ENCODE measurements at regions not wholly inside any gene's neighbourhood (a gene's known extent, or its start where the extent isn't known, plus 50 kb on each side); places are given as distances from the start of the nearest gene placed in this dataset.

- TF ChIP-seq, protein P1, sequence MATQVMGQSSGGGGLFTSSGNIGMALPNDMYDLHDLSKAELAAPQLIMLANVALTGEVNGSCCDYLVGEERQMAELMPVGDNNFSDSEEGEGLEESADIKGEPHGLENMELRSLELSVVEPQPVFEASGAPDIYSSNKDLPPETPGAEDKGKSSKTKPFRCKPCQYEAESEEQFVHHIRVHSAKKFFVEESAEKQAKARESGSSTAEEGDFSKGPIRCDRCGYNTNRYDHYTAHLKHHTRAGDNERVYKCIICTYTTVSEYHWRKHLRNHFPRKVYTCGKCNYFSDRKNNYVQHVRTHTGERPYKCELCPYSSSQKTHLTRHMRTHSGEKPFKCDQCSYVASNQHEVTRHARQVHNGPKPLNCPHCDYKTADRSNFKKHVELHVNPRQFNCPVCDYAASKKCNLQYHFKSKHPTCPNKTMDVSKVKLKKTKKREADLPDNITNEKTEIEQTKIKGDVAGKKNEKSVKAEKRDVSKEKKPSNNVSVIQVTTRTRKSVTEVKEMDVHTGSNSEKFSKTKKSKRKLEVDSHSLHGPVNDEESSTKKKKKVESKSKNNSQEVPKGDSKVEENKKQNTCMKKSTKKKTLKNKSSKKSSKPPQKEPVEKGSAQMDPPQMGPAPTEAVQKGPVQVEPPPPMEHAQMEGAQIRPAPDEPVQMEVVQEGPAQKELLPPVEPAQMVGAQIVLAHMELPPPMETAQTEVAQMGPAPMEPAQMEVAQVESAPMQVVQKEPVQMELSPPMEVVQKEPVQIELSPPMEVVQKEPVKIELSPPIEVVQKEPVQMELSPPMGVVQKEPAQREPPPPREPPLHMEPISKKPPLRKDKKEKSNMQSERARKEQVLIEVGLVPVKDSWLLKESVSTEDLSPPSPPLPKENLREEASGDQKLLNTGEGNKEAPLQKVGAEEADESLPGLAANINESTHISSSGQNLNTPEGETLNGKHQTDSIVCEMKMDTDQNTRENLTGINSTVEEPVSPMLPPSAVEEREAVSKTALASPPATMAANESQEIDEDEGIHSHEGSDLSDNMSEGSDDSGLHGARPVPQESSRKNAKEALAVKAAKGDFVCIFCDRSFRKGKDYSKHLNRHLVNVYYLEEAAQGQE (IDR thresholded peaks at IDR 0.05; ENCODE audit: insufficient read depth in 1 of 2, low read depth in 2 of 2, low read length in 2 of 2), result no peak
- no peak for TF ChIP-seq SIN3A (IDR thresholded peaks at IDR 0.05; ENCODE audit: borderline replicate concordance, insufficient read depth, low read length)
- TF ChIP-seq POLR2AphosphoS5 (IDR thresholded peaks at IDR 0.05; ENCODE audit: low read depth, low read length), result no peak
Measured at GRCh38 chr18:71437511-71437910, 1106.6 kb downstream of the CBLN2 start.

All from PFSK-1 (cell line).